ENCODE measurements at regions not wholly inside any gene's neighbourhood (a gene's known extent, or its start where the extent isn't known, plus 50 kb on each side); places are given as distances from the start of the nearest gene placed in this dataset.

DNA sequence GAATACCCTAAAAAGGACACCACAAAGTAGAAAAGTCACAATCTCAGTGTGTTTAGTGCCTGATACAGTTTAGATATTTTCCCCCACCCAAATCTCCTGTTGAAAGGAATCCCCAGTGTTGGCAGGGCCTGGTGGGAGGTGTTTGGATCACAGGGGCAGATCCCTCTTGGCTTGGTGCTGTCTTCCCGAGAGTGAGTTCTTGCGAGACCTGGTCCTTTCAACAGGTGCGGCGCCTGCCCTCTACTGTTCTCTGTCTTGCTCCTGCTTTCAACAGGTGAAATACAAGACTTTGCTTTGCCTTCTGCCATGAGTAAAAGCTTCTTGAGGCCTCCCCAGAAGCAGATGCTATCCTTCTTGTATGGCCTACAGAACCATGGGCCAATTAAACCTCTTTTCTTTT lies 534.3 kb upstream of the NRSN1 start:
- TF ChIP-seq, protein P1, sequence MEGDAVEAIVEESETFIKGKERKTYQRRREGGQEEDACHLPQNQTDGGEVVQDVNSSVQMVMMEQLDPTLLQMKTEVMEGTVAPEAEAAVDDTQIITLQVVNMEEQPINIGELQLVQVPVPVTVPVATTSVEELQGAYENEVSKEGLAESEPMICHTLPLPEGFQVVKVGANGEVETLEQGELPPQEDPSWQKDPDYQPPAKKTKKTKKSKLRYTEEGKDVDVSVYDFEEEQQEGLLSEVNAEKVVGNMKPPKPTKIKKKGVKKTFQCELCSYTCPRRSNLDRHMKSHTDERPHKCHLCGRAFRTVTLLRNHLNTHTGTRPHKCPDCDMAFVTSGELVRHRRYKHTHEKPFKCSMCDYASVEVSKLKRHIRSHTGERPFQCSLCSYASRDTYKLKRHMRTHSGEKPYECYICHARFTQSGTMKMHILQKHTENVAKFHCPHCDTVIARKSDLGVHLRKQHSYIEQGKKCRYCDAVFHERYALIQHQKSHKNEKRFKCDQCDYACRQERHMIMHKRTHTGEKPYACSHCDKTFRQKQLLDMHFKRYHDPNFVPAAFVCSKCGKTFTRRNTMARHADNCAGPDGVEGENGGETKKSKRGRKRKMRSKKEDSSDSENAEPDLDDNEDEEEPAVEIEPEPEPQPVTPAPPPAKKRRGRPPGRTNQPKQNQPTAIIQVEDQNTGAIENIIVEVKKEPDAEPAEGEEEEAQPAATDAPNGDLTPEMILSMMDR (IDR thresholded peaks at IDR 0.05; ENCODE audit: insufficient read depth, low read length, poor library complexity, severe bottlenecking), result no peak
- no peak for DNase-seq (ENCODE audit: low read depth)
- no peak overlapping the region for H3K4me3 ChIP-seq (ENCODE audit: low read depth, low read length)
- H3K36me3 ChIP-seq (ENCODE audit: control insufficient read depth, insufficient read depth, low read length), result no peaks in the 10 kb centered on the region
- H3K27me3 ChIP-seq (ENCODE audit: control insufficient read depth, insufficient read depth, low read length), result no peaks in the 10 kb centered on the region

DNA sequence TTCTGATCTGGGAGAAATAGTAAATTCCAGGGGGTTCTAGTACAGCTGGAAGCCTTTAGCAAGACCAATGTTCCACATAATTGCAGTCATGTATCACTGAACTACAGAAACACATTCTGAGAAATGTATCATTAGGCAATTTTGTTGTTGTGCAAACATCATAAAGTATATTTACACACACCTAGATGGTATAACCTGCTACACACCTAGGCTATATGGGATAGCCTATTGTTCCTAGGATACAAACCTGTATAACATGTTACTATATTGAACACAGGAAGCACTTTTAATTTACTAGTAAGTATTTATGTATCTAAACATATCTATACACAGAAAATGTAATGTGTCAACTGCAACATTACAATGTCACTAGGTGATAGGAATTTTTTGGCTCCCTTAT lies 525.9 kb upstream of the NRSN1 start:
- no peaks in the 10 kb centered on the region for H3K36me3 ChIP-seq (ENCODE audit: control insufficient read depth, insufficient read depth, low read length)
- no peak for DNase-seq (ENCODE audit: low read depth)
- no peak overlapping the region for H3K4me3 ChIP-seq (ENCODE audit: low read depth, low read length)
- no peaks in the 10 kb centered on the region for H3K27me3 ChIP-seq (ENCODE audit: control insufficient read depth, insufficient read depth, low read length)
- TF ChIP-seq, protein P1 (IDR thresholded peaks at IDR 0.05; ENCODE audit: insufficient read depth, low read length, poor library complexity, severe bottlenecking), result no peak

DNA sequence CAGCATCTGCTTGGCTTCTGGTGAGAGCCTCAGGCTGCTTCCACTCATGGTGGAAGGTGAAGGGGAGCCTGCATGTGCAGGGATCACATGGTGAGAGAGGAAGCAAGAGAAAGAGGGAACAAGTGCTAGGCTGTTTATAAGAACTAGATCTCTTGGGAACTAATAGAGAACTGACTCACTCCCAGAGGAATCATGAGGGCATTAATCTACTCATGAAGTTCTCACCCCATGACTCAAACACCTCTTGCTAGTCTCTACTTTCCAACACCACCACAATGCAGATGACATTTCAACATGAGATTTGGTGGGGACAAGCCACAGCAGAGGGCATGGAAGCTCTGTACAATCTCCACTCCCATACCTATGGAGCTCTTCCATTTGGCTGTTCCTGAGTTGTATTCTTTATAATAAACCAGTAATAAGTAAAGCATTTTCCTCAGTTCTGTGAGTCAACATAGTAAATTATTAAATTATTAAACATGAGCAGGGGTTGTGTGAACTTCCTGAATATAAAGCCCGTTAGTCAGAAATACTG lies 524.1 kb upstream of the NRSN1 start:
- H3K27me3 ChIP-seq (ENCODE audit: control insufficient read depth, insufficient read depth, low read length), result no peaks in the 10 kb centered on the region
- H3K36me3 ChIP-seq (ENCODE audit: control insufficient read depth, insufficient read depth, low read length), result no peaks in the 10 kb centered on the region
- TF ChIP-seq, protein P1 (IDR thresholded peaks at IDR 0.05; ENCODE audit: insufficient read depth, low read length, poor library complexity, severe bottlenecking), result no peak
- H3K4me3 ChIP-seq (ENCODE audit: low read depth, low read length), result no peak overlapping the region
- DNase-seq (ENCODE audit: low read depth), result peak; percentile 7

DNA sequence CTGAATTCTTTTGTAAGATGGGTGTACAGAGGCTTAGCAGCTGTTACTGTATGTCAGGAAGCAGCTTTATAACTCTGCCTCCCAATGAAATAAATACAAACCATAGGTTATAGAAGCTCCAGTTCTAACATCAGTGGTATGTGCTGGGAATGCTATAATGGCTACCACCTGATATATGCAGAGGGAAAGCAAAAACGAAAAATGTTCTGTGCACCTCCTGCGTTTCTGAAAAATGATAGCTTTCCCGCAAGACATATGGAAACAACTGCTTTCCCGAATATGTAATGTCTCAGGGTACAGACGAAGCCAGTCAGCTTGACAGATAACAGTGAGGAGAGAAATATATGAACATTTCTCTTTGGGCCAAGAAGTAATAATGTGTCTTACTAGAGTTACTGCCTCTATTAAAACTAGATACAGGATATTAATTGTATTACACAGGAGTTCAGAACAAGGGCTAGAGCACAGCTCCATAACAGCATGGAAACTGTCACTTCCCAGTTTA lies 517.0 kb upstream of the NRSN1 start:
- Histone ChIP-seq H3K4me3 (ENCODE audit: low read depth, low read length) (no peak overlapping the region), H3K36me3 (ENCODE audit: control insufficient read depth, insufficient read depth, low read length) (no peaks in the 10 kb centered on the region), H3K27me3 (ENCODE audit: control insufficient read depth, insufficient read depth, low read length) (no peaks in the 10 kb centered on the region)
- no peak for DNase-seq (ENCODE audit: low read depth)
- TF ChIP-seq, protein P1 (IDR thresholded peaks at IDR 0.05; ENCODE audit: insufficient read depth, low read length, poor library complexity, severe bottlenecking), result no peak

DNA sequence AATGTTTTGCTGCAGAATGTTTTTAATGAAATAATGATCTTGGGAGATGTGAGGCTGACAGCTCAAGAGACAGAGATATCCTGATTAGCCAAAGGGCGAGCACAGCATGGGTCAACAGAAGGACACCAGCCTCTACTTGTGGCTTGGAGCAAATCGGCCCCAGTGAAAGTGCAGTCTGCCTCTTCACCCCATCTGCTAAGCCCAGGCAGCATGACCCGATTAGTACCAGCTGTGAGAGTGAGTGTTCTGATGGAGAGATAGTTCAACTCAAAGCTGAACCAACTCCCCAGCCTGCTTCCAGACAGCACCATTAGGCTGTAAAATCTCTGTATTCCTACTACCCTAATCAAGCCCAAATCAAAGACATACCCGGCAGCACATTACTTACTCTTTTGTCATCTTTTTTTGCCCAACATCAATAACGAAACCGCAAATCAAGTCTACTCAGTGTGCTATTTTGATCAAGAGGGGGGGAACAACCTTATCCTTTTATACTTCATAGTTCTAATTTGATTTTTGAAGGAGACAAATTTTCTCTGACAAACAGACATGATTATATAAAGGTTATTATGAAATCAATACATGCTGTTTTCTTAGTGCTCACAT lies 514.1 kb upstream of the NRSN1 start:
- no peak overlapping the region for H3K4me3 ChIP-seq (ENCODE audit: low read depth, low read length)
- no peaks in the 10 kb centered on the region for H3K27me3 ChIP-seq (ENCODE audit: control insufficient read depth, insufficient read depth, low read length)

More for the DNA sequence above, 514.1 kb upstream of the NRSN1 start:
- H3K36me3 ChIP-seq (ENCODE audit: control insufficient read depth, insufficient read depth, low read length), result no peaks in the 10 kb centered on the region
- DNase-seq (ENCODE audit: low read depth), result no peak
- TF ChIP-seq, protein P1 (IDR thresholded peaks at IDR 0.05; ENCODE audit: insufficient read depth, low read length, poor library complexity, severe bottlenecking), result no peak

All from kidney epithelial cell (primary cell).